Lower lobe of right lung (tissue), 2 donors: ENCODE measurements at regions not wholly inside any gene's neighbourhood (a gene's known extent, or its start where the extent isn't known, plus 50 kb on each side); places are given as distances from the start of the nearest gene placed in this dataset.

Experiments used
- ATAC-seq, 2 donors: fragments of 200-7000 bp; cut with Tn5 transposase; one replicate each; pipeline ENCODE4 v1.9.1; 2020 to 2022; ENCODE audit warnings: mild to moderate bottlenecking in 2 of 2, moderate library complexity in 2 of 2
- DNase-seq: peaks from one replicate; pipeline ENCODE4 v3.0.0-alpha.2; 2020
- H3K27ac ChIP-seq: fragments of 200-600 bp; one replicate; pipeline ENCODE4 v1.8.0; 2022
- H3K27me3 ChIP-seq: fragments of 200-600 bp; one replicate; pipeline ENCODE4 v1.8.0; 2022; ENCODE audit warnings: low read depth
- H3K36me3 ChIP-seq: fragments of 200-600 bp; one replicate; pipeline ENCODE4 v1.8.0; 2022; ENCODE audit warnings: mild to moderate bottlenecking
- H3K4me1 ChIP-seq: fragments of 200-600 bp; one replicate; pipeline ENCODE4 v1.8.0; 2022
- H3K4me3 ChIP-seq: fragments of 200-600 bp; one replicate; pipeline ENCODE4 v1.8.0; 2022; ENCODE audit warnings: mild to moderate bottlenecking
- H3K9me3 ChIP-seq: fragments of 200-600 bp; one replicate; pipeline ENCODE4 v1.8.0; 2022
- intact Hi-C: fragments of 100-400 bp; cut with DNase I; formaldehyde crosslinking; loops from one replicate; pipeline ENCODE4 v1.11.0; 2022
- TF ChIP-seq, protein P1 (sequence below): fragments of 200-600 bp; IDR thresholded peaks from one replicate; pipeline ENCODE4 v1.8.0; 2022; ENCODE audit warnings: antibody characterized with exemption, mild to moderate bottlenecking
- donor health status: DM: no; HTN: yes; CAD: no; lungs with severe emphysema.

DNA sequence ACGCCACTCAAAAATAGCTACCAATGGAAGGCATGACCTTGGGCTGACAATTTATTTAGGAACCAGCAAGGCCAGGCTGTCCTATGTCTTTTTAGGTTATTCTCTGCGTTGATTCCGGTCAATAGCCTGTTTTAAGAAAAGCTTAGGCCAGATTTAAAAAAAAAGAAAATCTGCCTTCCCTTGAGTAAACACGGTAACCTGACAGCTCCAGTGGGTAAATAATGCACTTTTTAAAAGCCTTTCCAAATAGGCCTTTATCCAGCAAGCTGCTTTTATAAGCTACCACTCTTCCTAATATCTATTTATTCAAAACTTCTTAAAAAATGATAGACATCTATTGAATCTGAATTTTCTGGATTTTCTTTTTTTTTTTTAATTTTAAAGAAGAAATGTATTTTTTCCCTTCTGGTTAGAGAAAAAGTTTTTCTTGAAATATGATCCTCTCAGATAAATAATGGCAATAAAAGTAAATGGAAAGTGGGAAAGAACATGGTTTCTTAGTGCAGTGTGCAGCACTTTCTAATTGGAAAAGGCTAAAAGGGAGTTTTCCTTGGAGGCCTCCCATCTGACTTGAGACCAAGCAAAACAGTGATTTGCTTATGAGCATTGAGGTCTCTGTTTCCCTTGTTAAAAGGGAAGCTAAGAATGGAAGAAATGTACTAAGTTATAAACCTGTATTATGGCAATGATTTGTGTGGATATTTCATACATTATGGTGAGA lies 281.0 kb upstream of the RUNX1 start:
- H3K4me3 ChIP-seq = no peak overlapping the region
- ATAC-seq = no peak
- peaks cover 5% of the 10 kb centered on the region for H3K4me1 ChIP-seq
- no peaks in the 10 kb centered on the region for H3K27me3 ChIP-seq
- intact Hi-C loops = no loop called here
- H3K9me3 ChIP-seq = no peaks in the 10 kb centered on the region
- H3K27ac ChIP-seq = no peak overlapping the region
- H3K36me3 ChIP-seq = no peaks in the 10 kb centered on the region
- no peak for DNase-seq
- TF ChIP-seq, protein P1, sequence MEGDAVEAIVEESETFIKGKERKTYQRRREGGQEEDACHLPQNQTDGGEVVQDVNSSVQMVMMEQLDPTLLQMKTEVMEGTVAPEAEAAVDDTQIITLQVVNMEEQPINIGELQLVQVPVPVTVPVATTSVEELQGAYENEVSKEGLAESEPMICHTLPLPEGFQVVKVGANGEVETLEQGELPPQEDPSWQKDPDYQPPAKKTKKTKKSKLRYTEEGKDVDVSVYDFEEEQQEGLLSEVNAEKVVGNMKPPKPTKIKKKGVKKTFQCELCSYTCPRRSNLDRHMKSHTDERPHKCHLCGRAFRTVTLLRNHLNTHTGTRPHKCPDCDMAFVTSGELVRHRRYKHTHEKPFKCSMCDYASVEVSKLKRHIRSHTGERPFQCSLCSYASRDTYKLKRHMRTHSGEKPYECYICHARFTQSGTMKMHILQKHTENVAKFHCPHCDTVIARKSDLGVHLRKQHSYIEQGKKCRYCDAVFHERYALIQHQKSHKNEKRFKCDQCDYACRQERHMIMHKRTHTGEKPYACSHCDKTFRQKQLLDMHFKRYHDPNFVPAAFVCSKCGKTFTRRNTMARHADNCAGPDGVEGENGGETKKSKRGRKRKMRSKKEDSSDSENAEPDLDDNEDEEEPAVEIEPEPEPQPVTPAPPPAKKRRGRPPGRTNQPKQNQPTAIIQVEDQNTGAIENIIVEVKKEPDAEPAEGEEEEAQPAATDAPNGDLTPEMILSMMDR = no peak

DNA sequence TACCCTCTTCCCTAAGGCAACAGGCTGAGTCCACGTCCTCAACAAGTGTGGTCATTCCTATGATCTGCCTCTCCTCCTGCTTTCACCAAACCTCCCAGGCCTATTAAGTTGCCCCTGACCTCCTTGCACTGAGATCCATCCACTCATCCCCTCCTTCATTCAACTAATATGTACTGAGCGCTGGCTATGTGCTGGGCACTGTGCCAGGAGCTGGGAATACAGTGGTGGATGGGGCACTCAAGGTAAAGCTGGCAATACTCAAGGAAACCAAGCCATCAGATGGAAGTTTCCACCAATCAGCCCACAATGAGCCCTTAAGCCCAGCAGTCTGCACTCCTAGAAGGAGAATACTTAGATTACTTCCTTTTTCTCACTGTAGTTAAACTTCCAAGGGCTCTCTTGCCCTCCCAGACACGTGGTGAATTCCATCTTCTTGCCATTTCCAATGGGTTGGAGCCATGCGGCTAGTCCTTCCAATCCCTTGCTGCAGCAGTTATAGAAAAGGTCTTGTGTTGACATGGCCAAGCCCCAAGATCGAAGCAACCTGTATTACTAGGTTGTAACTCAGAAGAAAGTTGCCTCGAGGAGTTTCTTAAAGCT lies 279.9 kb upstream of the RUNX1 start:
- Histone ChIP-seq H3K9me3 (no peaks in the 10 kb centered on the region), H3K36me3 (no peaks in the 10 kb centered on the region), H3K27ac (no peak overlapping the region), H3K4me3 (no peak overlapping the region), H3K27me3 (no peaks in the 10 kb centered on the region), H3K4me1 (peaks cover 5% of the 10 kb centered on the region)
- DNase-seq (no peak), ATAC-seq (no peak)
- TF ChIP-seq, protein P1 = no peak
- intact Hi-C loops = no loop called here

- no peak for ATAC-seq
- no peaks in the 10 kb centered on the region for H3K9me3 ChIP-seq
- intact Hi-C loops = no loop called here
- H3K36me3 ChIP-seq = no peaks in the 10 kb centered on the region
- no peak overlapping the region for H3K4me3 ChIP-seq
- H3K4me1 ChIP-seq = no peaks in the 10 kb centered on the region
- TF ChIP-seq, protein P1 = no peak
- H3K27me3 ChIP-seq = no peaks in the 10 kb centered on the region
- no peak for DNase-seq
- H3K27ac ChIP-seq = no peak overlapping the region
Observed at GRCh38 chr21:35326677-35327076, 277.6 kb upstream of the RUNX1 start.

- H3K36me3 ChIP-seq = no peaks in the 10 kb centered on the region
- no peaks in the 10 kb centered on the region for H3K9me3 ChIP-seq
- H3K4me3 ChIP-seq = no peak overlapping the region
- no peaks in the 10 kb centered on the region for H3K27me3 ChIP-seq
- H3K4me1 ChIP-seq = no peaks in the 10 kb centered on the region
- ATAC-seq = no peak
- DNase-seq = no peak
- intact Hi-C loops = no loop called here
- TF ChIP-seq, protein P1 = no peak
- H3K27ac ChIP-seq = no peak overlapping the region
Observed at GRCh38 chr21:35325953-35326352, 276.9 kb upstream of the RUNX1 start.

- H3K9me3 ChIP-seq = no peaks in the 10 kb centered on the region
- H3K36me3 ChIP-seq = no peaks in the 10 kb centered on the region
- DNase-seq (no peak), ATAC-seq (peak; percentile 9 to 12)
- TF ChIP-seq, protein P1 = no peak
- intact Hi-C loops = no loop called here
- peak overlapping the region; percentile 68 for H3K27ac ChIP-seq
- no peak overlapping the region for H3K4me3 ChIP-seq
- no peaks in the 10 kb centered on the region for H3K27me3 ChIP-seq
- no peaks in the 10 kb centered on the region for H3K4me1 ChIP-seq
Observed at GRCh38 chr21:35324372-35325220, 275.5 kb upstream of the RUNX1 start.
